Nephron progenitor cell (in vitro differentiated cells): ENCODE measurements at regions not wholly inside any gene's neighbourhood (a gene's known extent, or its start where the extent isn't known, plus 50 kb on each side); places are given as distances from the start of the nearest gene placed in this dataset.

ENCODE experiments used
- DNase-seq: peaks from one replicate; pipeline ENCODE4 v3.0.0; 2021
- H3K27ac Mint-ChIP-seq: 2 replicates; pipeline ENCODE4 v1.8.0; 2021; ENCODE audit warnings: mild to moderate bottlenecking, moderate library complexity, mixed read lengths
- H3K27me3 Mint-ChIP-seq: 2 replicates; pipeline ENCODE4 v1.8.0; 2021; ENCODE audit warnings: mild to moderate bottlenecking, low read depth, mixed read lengths; ENCODE audit not compliant: poor library complexity
- H3K36me3 Mint-ChIP-seq: 2 replicates; pipeline ENCODE4 v1.8.0; 2021; ENCODE audit warnings: low read depth, mixed read lengths
- H3K4me1 Mint-ChIP-seq: 2 replicates; pipeline ENCODE4 v1.8.0; 2021; ENCODE audit warnings: mixed read lengths
- H3K4me3 Mint-ChIP-seq: 2 replicates; pipeline ENCODE4 v1.8.0; 2021; ENCODE audit warnings: mild to moderate bottlenecking, moderate library complexity, mixed read lengths
- H3K9me3 Mint-ChIP-seq: 2 replicates; pipeline ENCODE4 v1.8.0; 2021; ENCODE audit warnings: mild to moderate bottlenecking, moderate library complexity, mixed read lengths
- CTCF ChIP-seq: fragments of 200-600 bp; sonication (generic); IDR thresholded peaks from 2 replicates; pipeline ENCODE4 v1.5.0; 2021; ENCODE audit warnings: antibody characterized with exemption

GRCh38 chr9:84609779-84610178, 59.8 kb upstream of the NTRK2 start:
- Mint-ChIP-seq H3K4me3 (no peak overlapping the region), H3K27me3 (no peaks in the 10 kb centered on the region), H3K36me3 (no peaks in the 10 kb centered on the region), H3K4me1 (no peaks in the 10 kb centered on the region), H3K9me3 (peaks cover 20% of the 10 kb centered on the region), H3K27ac (no peak overlapping the region)
- DNase-seq: no peak
- no peak for TF ChIP-seq CTCF

GRCh38 chr9:84613431-84613830, 56.1 kb upstream of the NTRK2 start:
- no peak for TF ChIP-seq CTCF
- Mint-ChIP-seq H3K27me3 (no peaks in the 10 kb centered on the region), H3K36me3 (no peaks in the 10 kb centered on the region), H3K4me3 (no peak overlapping the region), H3K4me1 (peaks cover 6% of the 10 kb centered on the region), H3K9me3 (peaks cover 20% of the 10 kb centered on the region), H3K27ac (no peak overlapping the region)
- no peak for DNase-seq

DNA sequence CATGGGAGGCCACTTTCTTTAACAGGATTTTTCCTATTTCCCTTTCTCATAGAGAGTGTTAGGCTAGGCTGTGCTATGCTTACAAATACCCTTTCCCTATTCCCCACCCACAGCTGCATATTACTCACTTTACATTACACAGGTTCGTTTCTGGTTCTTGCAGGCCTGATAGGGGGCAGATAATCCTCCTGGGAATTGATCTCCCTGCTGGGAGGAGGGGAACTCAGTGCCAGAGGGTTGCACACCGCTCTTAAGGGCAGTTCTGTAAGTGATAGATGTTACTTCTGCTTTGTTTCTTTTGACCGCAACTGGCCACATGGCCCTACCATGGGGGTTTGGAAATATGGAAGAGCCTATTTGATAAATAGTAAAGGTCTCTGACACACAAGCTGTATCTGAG, 54.0 kb upstream of the NTRK2 start:
- no peak for DNase-seq

DNA sequence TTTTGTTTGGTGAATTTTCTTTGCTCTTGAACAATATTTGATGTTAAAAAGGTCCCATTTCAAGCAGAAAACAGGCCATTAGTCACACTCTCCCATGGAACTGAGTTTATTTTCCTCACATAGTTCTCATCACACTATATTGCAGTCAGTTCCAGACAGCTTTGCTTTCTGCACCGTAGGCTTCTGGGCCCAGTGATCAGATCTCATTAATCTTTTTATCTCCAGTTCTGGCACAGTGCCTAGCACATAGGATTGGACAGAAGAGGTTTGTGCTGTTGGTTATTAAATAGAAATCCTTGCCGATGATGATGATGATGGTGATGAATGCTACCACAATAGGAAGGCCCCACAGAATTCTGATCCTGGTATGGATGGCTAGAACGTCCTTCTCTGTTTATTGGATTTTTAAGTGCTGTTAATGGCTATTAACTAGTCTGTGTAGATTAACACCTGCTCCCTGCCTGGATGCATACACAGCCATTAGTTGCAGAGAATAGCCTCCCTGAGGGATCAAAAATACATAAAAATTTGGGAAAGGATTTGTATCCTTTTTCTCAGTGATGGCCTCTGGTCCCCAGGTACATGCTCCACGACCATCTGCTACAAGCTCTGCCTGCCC, 52.0 kb upstream of the NTRK2 start:
- TF ChIP-seq CTCF: no peak
- Mint-ChIP-seq H3K27me3 (no peaks in the 10 kb centered on the region), H3K9me3 (no peaks in the 10 kb centered on the region), H3K4me3 (no peak overlapping the region), H3K36me3 (no peaks in the 10 kb centered on the region), H3K4me1 (peaks cover 6% of the 10 kb centered on the region), H3K27ac (no peak overlapping the region)
- DNase-seq: no peak

More for the DNA sequence above, 54.0 kb upstream of the NTRK2 start:
- peaks cover 6% of the 10 kb centered on the region for H3K4me1 Mint-ChIP-seq
- H3K27ac Mint-ChIP-seq: peak overlapping the region; percentile 23
- no peak overlapping the region for H3K4me3 Mint-ChIP-seq
- H3K36me3 Mint-ChIP-seq: no peaks in the 10 kb centered on the region
- H3K9me3 Mint-ChIP-seq: peaks cover 7% of the 10 kb centered on the region
- H3K27me3 Mint-ChIP-seq: no peaks in the 10 kb centered on the region
- TF ChIP-seq CTCF: no peak
